ENCODE measurements at regions not wholly inside any gene's neighbourhood (a gene's known extent, or its start where the extent isn't known, plus 50 kb on each side); places are given as distances from the start of the nearest gene placed in this dataset.

- intact Hi-C loops (cut with micrococcal nuclease) = no loop called here
- H3K9me3 Mint-ChIP-seq = peaks cover 0 to under 1% (median 0%) of the 10 kb centered on the region in 11 donors
- Histone ChIP-seq H3K27ac (ENCODE audit: low read depth, low read length) (no peak overlapping the region), H3K9me3 (ENCODE audit: control insufficient read depth in 2 of 3, low read length in 3 of 3) (no peaks in the 10 kb centered on the region), H3K4me3 (ENCODE audit: low read length) (no peak overlapping the region), H3K27me3 (ENCODE audit: control insufficient read depth in 2 of 2, insufficient read depth in 2 of 2, low read length in 2 of 2) (no peaks in the 10 kb centered on the region), H3K36me3 (ENCODE audit: control insufficient read depth in 2 of 3, insufficient read depth in 3 of 3, low read length in 3 of 3) (no peaks in the 10 kb centered on the region), H3K4me1 (ENCODE audit: control insufficient read depth in 2 of 2, insufficient read depth in 2 of 2, low read length in 2 of 2) (no peaks in the 10 kb centered on the region)
- no peak overlapping the region for H3K4me3 Mint-ChIP-seq
- no peaks in the 10 kb centered on the region for H3K36me3 Mint-ChIP-seq
- H3K27me3 Mint-ChIP-seq = peaks cover 0 to 13% (median 0%) of the 10 kb centered on the region in 5 donors
- ChIA-PET CTCF (interaction anchor here (0.6 kb wide), 1 partner anchor 22 kb away, joined by 3 read pairs; no protein-coding TSS in a partner anchor), POLR2A (no interaction called here)
- H3K27ac Mint-ChIP-seq = no peak overlapping the region
- ATAC-seq (no peak), DNase-seq (no peak)
- H3K4me1 Mint-ChIP-seq = no peaks in the 10 kb centered on the region
Observed at GRCh38 chr13:79141082-79141481, 265.0 kb downstream of the RBM26 start.

GRCh38 chr13:79128158-79128557 is 277.9 kb downstream of the RBM26 start:
- Histone ChIP-seq H3K4me3 (ENCODE audit: low read length) (no peak overlapping the region), H3K27me3 (ENCODE audit: control insufficient read depth in 2 of 2, insufficient read depth in 2 of 2, low read length in 2 of 2) (no peaks in the 10 kb centered on the region), H3K36me3 (ENCODE audit: control insufficient read depth in 2 of 3, insufficient read depth in 3 of 3, low read length in 3 of 3) (no peaks in the 10 kb centered on the region), H3K27ac (ENCODE audit: low read depth, low read length) (no peak overlapping the region), H3K9me3 (ENCODE audit: control insufficient read depth in 2 of 3, low read length in 3 of 3) (no peaks in the 10 kb centered on the region), H3K4me1 (ENCODE audit: control insufficient read depth in 2 of 2, insufficient read depth in 2 of 2, low read length in 2 of 2) (no peaks in the 10 kb centered on the region)
- Mint-ChIP-seq H3K9me3 (peaks cover 0 to 3% (median 0%) of the 10 kb centered on the region in 11 donors), H3K27me3 (peaks cover 0 to 34% (median 21%) of the 10 kb centered on the region in 5 donors), H3K27ac (no peak overlapping the region), H3K4me1 (no peaks in the 10 kb centered on the region), H3K4me3 (no peak overlapping the region), H3K36me3 (peaks cover 0 to 3% (median 0%) of the 10 kb centered on the region in 5 donors)
- no peak for ATAC-seq
- CTCF ChIA-PET = no interaction called here
- no peak for DNase-seq
- POLR2A ChIA-PET = no interaction called here
- intact Hi-C loops (cut with micrococcal nuclease) = no loop called here

- no peak for DNase-seq
- Mint-ChIP-seq H3K27me3 (peaks cover 0 to 21% (median 17%) of the 10 kb centered on the region in 5 donors), H3K36me3 (peaks cover 0 to 3% (median 0%) of the 10 kb centered on the region in 5 donors), H3K4me1 (no peaks in the 10 kb centered on the region), H3K9me3 (peaks cover 0 to 3% (median 0%) of the 10 kb centered on the region in 11 donors), H3K27ac (no peak overlapping the region), H3K4me3 (no peak overlapping the region)
- Histone ChIP-seq H3K4me3 (ENCODE audit: low read length) (no peak overlapping the region), H3K27ac (ENCODE audit: low read depth, low read length) (no peak overlapping the region), H3K36me3 (ENCODE audit: control insufficient read depth in 2 of 3, insufficient read depth in 3 of 3, low read length in 3 of 3) (no peaks in the 10 kb centered on the region), H3K4me1 (ENCODE audit: control insufficient read depth in 2 of 2, insufficient read depth in 2 of 2, low read length in 2 of 2) (no peaks in the 10 kb centered on the region), H3K27me3 (ENCODE audit: control insufficient read depth in 2 of 2, insufficient read depth in 2 of 2, low read length in 2 of 2) (no peaks in the 10 kb centered on the region), H3K9me3 (ENCODE audit: control insufficient read depth in 2 of 3, low read length in 3 of 3) (no peaks in the 10 kb centered on the region)
- no peak for ATAC-seq
- ChIA-PET CTCF (no interaction called here), POLR2A (no interaction called here)
- intact Hi-C loops (cut with micrococcal nuclease) = no loop called here
Observed at GRCh38 chr13:79126706-79127105, 279.3 kb downstream of the RBM26 start.

- no peaks in the 10 kb centered on the region for H3K9me3 ChIP-seq (ENCODE audit: control insufficient read depth in 2 of 3, low read length in 3 of 3)
- intact Hi-C loops (cut with micrococcal nuclease) = no loop called here
- no peak overlapping the region for H3K27ac ChIP-seq (ENCODE audit: low read depth, low read length)
- peaks cover 0 to 3% (median 0%) of the 10 kb centered on the region in 11 donors for H3K9me3 Mint-ChIP-seq
- ChIA-PET CTCF (no interaction called here), POLR2A (no interaction called here)
- H3K36me3 Mint-ChIP-seq = peaks cover 0 to 3% (median 0%) of the 10 kb centered on the region in 5 donors
- no peak overlapping the region for H3K27ac Mint-ChIP-seq
- no peaks in the 10 kb centered on the region for H3K4me1 ChIP-seq (ENCODE audit: control insufficient read depth in 2 of 2, insufficient read depth in 2 of 2, low read length in 2 of 2)
- no peak for ATAC-seq
- no peak overlapping the region for H3K4me3 ChIP-seq (ENCODE audit: low read length)
- no peak for DNase-seq
- H3K4me1 Mint-ChIP-seq = no peaks in the 10 kb centered on the region
- no peaks in the 10 kb centered on the region for H3K36me3 ChIP-seq (ENCODE audit: control insufficient read depth in 2 of 3, insufficient read depth in 3 of 3, low read length in 3 of 3)
- H3K27me3 ChIP-seq (ENCODE audit: control insufficient read depth in 2 of 2, insufficient read depth in 2 of 2, low read length in 2 of 2) = no peaks in the 10 kb centered on the region
- H3K4me3 Mint-ChIP-seq = no peak overlapping the region
- peaks cover 0 to 17% (median 12%) of the 10 kb centered on the region in 5 donors for H3K27me3 Mint-ChIP-seq
Observed at GRCh38 chr13:79124183-79124582, 281.9 kb downstream of the RBM26 start.

GRCh38 chr13:79121286-79121685 is 284.8 kb downstream of the RBM26 start:
- no peaks in the 10 kb centered on the region for H3K9me3 Mint-ChIP-seq
- CTCF ChIA-PET = no interaction called here
- no peaks in the 10 kb centered on the region for H3K4me1 Mint-ChIP-seq
- H3K4me3 Mint-ChIP-seq = no peak overlapping the region
- POLR2A ChIA-PET = no interaction called here
- Histone ChIP-seq H3K9me3 (ENCODE audit: control insufficient read depth in 2 of 3, low read length in 3 of 3) (no peaks in the 10 kb centered on the region), H3K36me3 (ENCODE audit: control insufficient read depth in 2 of 3, insufficient read depth in 3 of 3, low read length in 3 of 3) (no peaks in the 10 kb centered on the region), H3K4me1 (ENCODE audit: control insufficient read depth in 2 of 2, insufficient read depth in 2 of 2, low read length in 2 of 2) (no peaks in the 10 kb centered on the region), H3K4me3 (ENCODE audit: low read length) (no peak overlapping the region), H3K27ac (ENCODE audit: low read depth, low read length) (no peak overlapping the region), H3K27me3 (ENCODE audit: control insufficient read depth in 2 of 2, insufficient read depth in 2 of 2, low read length in 2 of 2) (no peaks in the 10 kb centered on the region)
- H3K27ac Mint-ChIP-seq = no peak overlapping the region
- peaks cover 0 to 3% (median 0%) of the 10 kb centered on the region in 5 donors for H3K36me3 Mint-ChIP-seq
- intact Hi-C loops (cut with micrococcal nuclease) = no loop called here
- peaks cover 0 to 17% (median 6%) of the 10 kb centered on the region in 5 donors for H3K27me3 Mint-ChIP-seq
- ATAC-seq (no peak), DNase-seq (no peak)

GRCh38 chr13:79119578-79120107 is 286.4 kb downstream of the RBM26 start:
- Histone ChIP-seq H3K4me1 (ENCODE audit: control insufficient read depth in 2 of 2, insufficient read depth in 2 of 2, low read length in 2 of 2) (no peaks in the 10 kb centered on the region), H3K27ac (ENCODE audit: low read depth, low read length) (no peak overlapping the region), H3K4me3 (ENCODE audit: low read length) (no peak overlapping the region), H3K9me3 (ENCODE audit: control insufficient read depth in 2 of 3, low read length in 3 of 3) (no peaks in the 10 kb centered on the region), H3K36me3 (ENCODE audit: control insufficient read depth in 2 of 3, insufficient read depth in 3 of 3, low read length in 3 of 3) (no peaks in the 10 kb centered on the region), H3K27me3 (ENCODE audit: control insufficient read depth in 2 of 2, insufficient read depth in 2 of 2, low read length in 2 of 2) (no peaks in the 10 kb centered on the region)
- H3K36me3 Mint-ChIP-seq = no peaks in the 10 kb centered on the region
- intact Hi-C loops (cut with micrococcal nuclease) = no loop called here
- peaks cover 0 to 12% (median 5%) of the 10 kb centered on the region in 5 donors for H3K27me3 Mint-ChIP-seq
- ChIA-PET CTCF (no interaction called here), POLR2A (no interaction called here)
- H3K9me3 Mint-ChIP-seq = no peaks in the 10 kb centered on the region
- no peak overlapping the region for H3K27ac Mint-ChIP-seq
- no peak overlapping the region for H3K4me3 Mint-ChIP-seq
- DNase-seq (no peak), ATAC-seq (no peak)
- H3K4me1 Mint-ChIP-seq = no peaks in the 10 kb centered on the region

- H3K27me3 Mint-ChIP-seq = peaks cover 0 to 6% (median 3%) of the 10 kb centered on the region in 5 donors
- Histone ChIP-seq H3K4me3 (ENCODE audit: low read length) (no peak overlapping the region), H3K36me3 (ENCODE audit: control insufficient read depth in 2 of 3, insufficient read depth in 3 of 3, low read length in 3 of 3) (no peaks in the 10 kb centered on the region), H3K4me1 (ENCODE audit: control insufficient read depth in 2 of 2, insufficient read depth in 2 of 2, low read length in 2 of 2) (no peaks in the 10 kb centered on the region), H3K27me3 (ENCODE audit: control insufficient read depth in 2 of 2, insufficient read depth in 2 of 2, low read length in 2 of 2) (no peaks in the 10 kb centered on the region), H3K27ac (ENCODE audit: low read depth, low read length) (no peak overlapping the region), H3K9me3 (ENCODE audit: control insufficient read depth in 2 of 3, low read length in 3 of 3) (no peaks in the 10 kb centered on the region)
- DNase-seq (no peak), ATAC-seq (no peak)
- peaks cover 0 to 2% (median 0%) of the 10 kb centered on the region in 11 donors for H3K9me3 Mint-ChIP-seq
- H3K36me3 Mint-ChIP-seq = no peaks in the 10 kb centered on the region
- no peak overlapping the region for H3K27ac Mint-ChIP-seq
- H3K4me1 Mint-ChIP-seq = no peaks in the 10 kb centered on the region
- no peak overlapping the region for H3K4me3 Mint-ChIP-seq
- intact Hi-C loops (cut with micrococcal nuclease) = no loop called here
- POLR2A ChIA-PET = no interaction called here
- CTCF ChIA-PET = no interaction called here
Observed at GRCh38 chr13:79112016-79112415, 294.0 kb downstream of the RBM26 start.

Measured in naive thymus-derived CD4-positive, alpha-beta T cell (primary cell).